ENCODE measurements at regions not wholly inside any gene's neighbourhood (a gene's known extent, or its start where the extent isn't known, plus 50 kb on each side); places are given as distances from the start of the nearest gene placed in this dataset.

GRCh38 chr2:134118279-134119116 is 135.4 kb upstream of the MGAT5 start (continued):
- no peak for TF ChIP-seq CEBPZ (IDR thresholded peaks at IDR 0.05; ENCODE audit: low read depth, low read length)
- TF ChIP-seq SIX5 (IDR thresholded peaks at IDR 0.05; ENCODE audit: low read depth, low read length, severe bottlenecking), result no peak
- no peak for TF ChIP-seq NFYB (IDR thresholded peaks at IDR 0.05; ENCODE audit: insufficient read depth, low read depth, low read length)
- peak; percentile 66; the same call in 1 of the 2 replicates for TF ChIP-seq PML (IDR thresholded peaks at IDR 0.05; ENCODE audit: low read length)
- no peak for TF ChIP-seq SPI1 (IDR thresholded peaks at IDR 0.05; ENCODE audit: borderline replicate concordance, insufficient read depth, low read depth, low read length)
- TF ChIP-seq IKZF2 (IDR thresholded peaks at IDR 0.05), result peak; percentile 97 to 98
- no peak for TF ChIP-seq PRDM15 (CRISPR knock-in tag; IDR thresholded peaks at IDR 0.05)
- peak; percentile 79; the same call in 1 of the 2 replicates for TF ChIP-seq ZNF217 (IDR thresholded peaks at IDR 0.05)
- no peak for TF ChIP-seq ZSCAN29 (IDR thresholded peaks at IDR 0.05)
- no peak for TF ChIP-seq ZBTB4 (CRISPR knock-in tag; IDR thresholded peaks at IDR 0.05)
- no peak for TF ChIP-seq EZH2 (IDR thresholded peaks at IDR 0.05; ENCODE audit: borderline replicate concordance, control insufficient read depth, low read depth, low read length)
- TF ChIP-seq TARDBP (IDR thresholded peaks at IDR 0.05; ENCODE audit: borderline replicate concordance), result no peak
- TF ChIP-seq SMARCA5 (IDR thresholded peaks at IDR 0.05), result 0 out of 2 replicates have a peak, but pooled peaks have one; percentile 17
- TF ChIP-seq MYB (IDR thresholded peaks at IDR 0.05; ENCODE audit: borderline replicate concordance, low read depth, low read length), result no peak
- peak in 1 of 2 experiments; percentile 71; a peak in 1 of 4 replicates for TF ChIP-seq CEBPB (IDR thresholded peaks at IDR 0.05; ENCODE audit: borderline replicate concordance in 1 of 2, low read depth in 2 of 2, low read length in 2 of 2)
- peak; percentile 100 for TF ChIP-seq SMC3 (IDR thresholded peaks at IDR 0.05; ENCODE audit: borderline replicate concordance, low read length)
- TF ChIP-seq PAX5 (IDR thresholded peaks at IDR 0.05; ENCODE audit: borderline replicate concordance, low read depth, low read length), result peak; percentile 85
- no peak for TF ChIP-seq PBX3 (IDR thresholded peaks at IDR 0.05; ENCODE audit: insufficient replicate concordance, low read depth, low read length)

Measured in GM12878 (cell line).